Breast epithelium (tissue), 3 donors: ENCODE measurements at regions not wholly inside any gene's neighbourhood (a gene's known extent, or its start where the extent isn't known, plus 50 kb on each side); places are given as distances from the start of the nearest gene placed in this dataset.

ENCODE experiments used
- CTCF ChIP-seq, 3 donors: fragments of 450-650 bp; IDR thresholded peaks; one replicate each; pipeline ENCODE4 v1.5.1; 2016 to 2017; ENCODE audit warnings: antibody characterized with exemption in 3 of 3, mild to moderate bottlenecking in 3 of 3, moderate library complexity in 3 of 3
- POLR2A ChIP-seq: fragments of 450-650 bp; IDR thresholded peaks from one replicate; pipeline ENCODE4 v1.6.1; 2016; ENCODE audit warnings: antibody characterized with exemption, mild to moderate bottlenecking, moderate library complexity
- POLR2AphosphoS5 ChIP-seq, 3 donors: sonication (generic); formaldehyde crosslinking; IDR thresholded peaks; one replicate each; pipeline ENCODE4 v1.6.1; 2017; ENCODE audit warnings: antibody characterized with exemption in 3 of 3

GRCh38 chr10:78362406-78363022 lies 328.9 kb downstream of the RPS24 start:
- TF ChIP-seq POLR2A (no peak), CTCF (IDR thresholded peaks at IDR 0.05) (no peak), POLR2AphosphoS5 (IDR thresholded peaks at IDR 0.05) (peak in 1 of 3 donors; percentile 47)
